ENCODE measurements at regions not wholly inside any gene's neighbourhood (a gene's known extent, or its start where the extent isn't known, plus 50 kb on each side); places are given as distances from the start of the nearest gene placed in this dataset.
A peak's percentile ranks its signal among the peaks of the same experiment; 100 is the strongest.

DNA sequence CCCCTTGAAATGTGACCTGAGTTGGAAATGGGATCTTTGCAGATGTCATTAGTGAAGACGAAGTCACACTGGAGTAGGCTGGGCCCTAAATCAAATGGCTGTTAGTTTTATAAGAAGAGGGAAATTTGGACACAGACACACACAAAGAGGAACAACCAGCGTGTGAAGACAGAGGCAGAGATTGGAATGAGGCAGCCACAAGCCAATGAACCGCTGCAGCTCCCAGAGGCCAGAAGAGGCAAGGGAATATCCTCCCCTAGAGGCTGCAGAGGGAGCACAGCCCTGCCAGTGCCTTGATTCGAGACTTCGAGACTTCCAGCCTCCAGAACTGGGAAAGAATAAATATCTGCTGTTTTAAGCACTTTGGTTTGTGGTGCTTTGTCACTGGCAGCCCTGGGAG, 484.5 kb downstream of the MN1 start:
- DNase-seq (ENCODE audit: low read depth in 1 of 2, low spot score in 2 of 2) (no peak), FAIRE-seq (no peak)
- no peak overlapping the region for H3K56ac ChIP-seq (replicated peaks; ENCODE audit: insufficient read length, low read depth, low read length)
- no peak overlapping the region for H2BK120ac ChIP-seq (replicated peaks; ENCODE audit: low read depth, low read length)
- H2BK12ac ChIP-seq (ENCODE audit: low read depth, low read length): no peak overlapping the region
- no peak overlapping the region for H3K4ac ChIP-seq (replicated peaks; ENCODE audit: insufficient read length, low read depth, low read length)
- 80% methylated on average over 5 of the region's 5 CpGs; no CpG with 5 or more reads in 1 of the 2 experiments for WGBS, 2 experiments (ENCODE audit: extremely low coverage in 1 of 2, insufficient coverage in 1 of 2, insufficient read length in 1 of 2, insufficient replicate concordance in 2 of 2, low coverage in 1 of 2, low lambda C conversion rate in 2 of 2, missing lambda C conversion rate in 1 of 2)
- ChIA-PET POLR2A (ENCODE audit: partially characterized antibody) (no interaction called here), CTCF (ENCODE audit: partially characterized antibody) (interaction anchor here (4.0 kb wide), 1 partner anchor 14 kb away, joined by 15 read pairs; no protein-coding TSS in a partner anchor)
- no peak overlapping the region for H2BK5ac ChIP-seq (ENCODE audit: low read depth, low read length)
- H3K4me3 ChIP-seq (ENCODE audit: extremely low read depth in 1 of 4, insufficient read depth in 2 of 4, low read depth in 3 of 4, low read length in 4 of 4): no peak overlapping the region
- peaks cover 4 to 14% (median 10%) of the 10 kb centered on the region in 4 experiments; a peak in 5 of 7 replicates for H3K4me1 ChIP-seq (replicated peaks in 1 of 4; ENCODE audit: control insufficient read depth in 3 of 4, insufficient read depth in 4 of 4, low read length in 3 of 4)
- H4K5ac ChIP-seq (ENCODE audit: insufficient read length, low read depth, low read length): no peak overlapping the region
- no peaks in the 10 kb centered on the region for H3K79me1 ChIP-seq (ENCODE audit: low read depth, low read length)
- H4K8ac ChIP-seq (ENCODE audit: extremely low read depth, insufficient read depth, low read length): no peak overlapping the region
- TF ChIP-seq CTCF (IDR thresholded peaks at IDR 0.05; ENCODE audit: control extremely low read depth in 1 of 3, insufficient read depth in 1 of 3, low read depth in 1 of 3, low read length in 3 of 3): peak; percentile 24 to 56 (median 43); a peak in 3 of 4 replicates
- peak; percentile 56 to 63 for TF ChIP-seq RAD21 (IDR thresholded peaks at IDR 0.05 in 1 of 2, conservative IDR thresholded peaks at IDR 0.05 in 1 of 2; ENCODE audit: low read depth in 2 of 2, low read length in 2 of 2)
- no peak for TF ChIP-seq SIN3A (conservative IDR thresholded peaks at IDR 0.05 in 1 of 2, IDR thresholded peaks at IDR 0.05 in 1 of 2; ENCODE audit: low read depth in 1 of 2, low read length in 2 of 2)
- no peak for TF ChIP-seq RNF2 (IDR thresholded peaks at IDR 0.05; ENCODE audit: borderline replicate concordance, low read depth, low read length, missing control alignments, poor library complexity, severe bottlenecking)
- TF ChIP-seq, protein P1, sequence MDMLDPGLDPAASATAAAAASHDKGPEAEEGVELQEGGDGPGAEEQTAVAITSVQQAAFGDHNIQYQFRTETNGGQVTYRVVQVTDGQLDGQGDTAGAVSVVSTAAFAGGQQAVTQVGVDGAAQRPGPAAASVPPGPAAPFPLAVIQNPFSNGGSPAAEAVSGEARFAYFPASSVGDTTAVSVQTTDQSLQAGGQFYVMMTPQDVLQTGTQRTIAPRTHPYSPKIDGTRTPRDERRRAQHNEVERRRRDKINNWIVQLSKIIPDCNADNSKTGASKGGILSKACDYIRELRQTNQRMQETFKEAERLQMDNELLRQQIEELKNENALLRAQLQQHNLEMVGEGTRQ (IDR thresholded peaks at IDR 0.05; ENCODE audit: low read length): no peak
- no peak for TF ChIP-seq CTBP2 (IDR thresholded peaks at IDR 0.05; ENCODE audit: borderline replicate concordance, insufficient read depth, insufficient read length, low read length)
- TF ChIP-seq TAF1 (IDR thresholded peaks at IDR 0.05; ENCODE audit: low read depth, low read length): no peak
- TF ChIP-seq CEBPB (IDR thresholded peaks at IDR 0.05; ENCODE audit: low read depth, low read length): no peak
- peaks cover 0 to 5% (median 0%) of the 10 kb centered on the region in 4 experiments; a peak in 2 of 7 replicates for H3K27me3 ChIP-seq (replicated peaks in 1 of 4; ENCODE audit: control insufficient read depth in 3 of 4, extremely low read depth in 1 of 4, insufficient read depth in 3 of 4, low read length in 3 of 4)
- H2BK15ac ChIP-seq (ENCODE audit: low read length): no peak overlapping the region
- no peaks in the 10 kb centered on the region; a peak in 1 of 8 replicates for H3K36me3 ChIP-seq (ENCODE audit: control insufficient read depth in 2 of 4, insufficient read depth in 4 of 4, low read length in 3 of 4)
- H2BK20ac ChIP-seq (ENCODE audit: low read length): no peak overlapping the region
- no peak overlapping the region for H3K4me2 ChIP-seq (ENCODE audit: insufficient read depth in 1 of 2, low read depth in 2 of 2, low read length in 2 of 2)
- no peak overlapping the region for H2AK5ac ChIP-seq (ENCODE audit: low read depth, low read length)
- no peak overlapping the region for H2AFZ ChIP-seq (ENCODE audit: low read length)
- no peak overlapping the region for H3K23ac ChIP-seq (ENCODE audit: insufficient read length)
- H4K20me1 ChIP-seq (replicated peaks in 1 of 2; ENCODE audit: control insufficient read depth in 1 of 2, insufficient read depth in 2 of 2, low read length in 2 of 2): peaks cover 0 to 4% of the 10 kb centered on the region in 2 experiments
- peaks cover 0 to 8% of the 10 kb centered on the region in 2 experiments; a peak in 2 of 4 replicates for H3K9me3 ChIP-seq (ENCODE audit: insufficient read depth in 2 of 2, low read depth in 1 of 2, low read length in 1 of 2)
- peaks cover 5% of the 10 kb centered on the region for H3K23me2 ChIP-seq (ENCODE audit: low read depth, low read length)
- no peak overlapping the region for H3K27ac ChIP-seq (ENCODE audit: low read depth, low read length)
- no peak overlapping the region for H3K18ac ChIP-seq (ENCODE audit: extremely low read depth, low read length)
- H3K79me2 ChIP-seq (ENCODE audit: control insufficient read depth in 1 of 2, insufficient read depth in 2 of 2, low read length in 2 of 2): no peaks in the 10 kb centered on the region; a peak in 1 of 4 replicates
- H4K91ac ChIP-seq (replicated peaks; ENCODE audit: insufficient read length, low read length): no peak overlapping the region
- H3K9ac ChIP-seq (replicated peaks in 1 of 4; ENCODE audit: extremely low read depth in 1 of 4, low read depth in 3 of 4, low read length in 3 of 4): no peak overlapping the region
- no peak overlapping the region for H3K14ac ChIP-seq (ENCODE audit: insufficient read length)

Measured in H1 (cell line).